ENCODE measurements at regions not wholly inside any gene's neighbourhood (a gene's known extent, or its start where the extent isn't known, plus 50 kb on each side); places are given as distances from the start of the nearest gene placed in this dataset.

DNA sequence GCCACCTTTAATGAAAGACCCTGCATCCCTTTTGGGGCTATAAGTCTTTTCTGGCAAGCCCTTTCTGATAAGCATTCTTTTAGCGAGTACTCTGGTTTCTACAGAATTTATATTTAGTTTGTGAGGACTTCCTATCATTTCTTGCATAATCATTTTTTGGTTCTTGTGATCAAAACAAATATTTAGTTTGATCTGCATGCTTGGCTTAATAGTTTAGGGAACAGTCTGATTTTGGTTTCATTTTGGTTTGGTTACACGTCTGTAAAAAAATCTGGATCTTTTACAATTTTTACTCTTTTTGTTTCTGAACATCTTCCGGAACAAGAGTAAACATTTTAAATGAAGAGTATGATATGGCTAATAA is 1074.4 kb downstream of the CDH9 start:
- DNase-seq, result no peak

DNA sequence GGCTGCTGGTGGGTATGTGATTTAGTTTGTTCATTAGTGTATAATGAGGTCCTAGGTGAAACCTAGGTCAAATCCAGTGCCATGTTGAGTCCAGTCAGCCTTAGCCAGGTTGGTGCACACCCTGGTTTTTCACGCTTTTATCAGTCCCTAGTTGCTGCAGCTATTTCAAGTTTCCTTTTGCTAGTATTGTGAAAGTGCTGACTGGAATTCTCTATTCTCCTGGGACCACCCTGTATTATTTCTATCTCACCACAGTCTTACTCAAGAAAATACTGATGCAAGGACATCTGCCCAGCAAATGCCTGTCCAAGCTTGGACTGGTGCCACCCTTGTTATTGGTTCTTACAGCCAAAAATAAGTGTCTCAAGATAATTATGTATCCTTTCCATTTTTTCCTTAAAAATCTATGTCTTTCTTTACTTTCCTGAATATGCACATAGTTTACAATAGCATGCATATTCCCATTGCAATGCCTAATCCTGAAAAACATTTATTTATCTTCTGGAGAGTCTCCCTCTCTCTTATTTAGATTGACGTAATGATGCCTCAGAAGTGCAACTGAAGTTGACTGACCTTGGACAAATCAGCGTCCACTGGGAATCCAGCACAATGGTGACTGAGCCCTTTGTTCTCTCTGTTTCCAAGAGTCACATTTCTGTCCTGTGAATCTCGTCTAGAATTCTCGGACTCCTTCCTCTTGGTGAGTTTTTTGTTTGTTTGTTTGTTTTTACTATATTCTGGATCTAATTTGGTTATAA is 1075.0 kb downstream of the CDH9 start:
- DNase-seq, result no peak

DNA sequence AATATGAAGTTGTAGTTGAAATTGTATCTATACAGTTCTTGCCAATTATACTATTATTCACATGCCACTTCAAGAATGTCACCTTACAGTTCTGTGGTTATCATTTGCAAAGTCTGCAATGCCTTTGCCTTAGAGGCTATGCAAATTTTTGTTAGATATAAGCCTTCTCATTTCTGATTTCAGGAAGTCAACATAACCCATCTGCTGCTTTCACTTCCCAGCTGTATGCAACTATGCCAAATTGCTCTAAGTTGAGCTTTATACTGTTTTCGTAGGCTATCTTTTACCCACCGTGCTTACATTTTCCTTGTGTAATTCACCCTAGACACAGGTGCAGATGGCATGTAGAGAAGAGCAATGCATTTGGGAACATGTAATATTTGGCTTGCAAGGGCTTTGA is 1083.0 kb downstream of the CDH9 start:
- no peak for DNase-seq

DNA sequence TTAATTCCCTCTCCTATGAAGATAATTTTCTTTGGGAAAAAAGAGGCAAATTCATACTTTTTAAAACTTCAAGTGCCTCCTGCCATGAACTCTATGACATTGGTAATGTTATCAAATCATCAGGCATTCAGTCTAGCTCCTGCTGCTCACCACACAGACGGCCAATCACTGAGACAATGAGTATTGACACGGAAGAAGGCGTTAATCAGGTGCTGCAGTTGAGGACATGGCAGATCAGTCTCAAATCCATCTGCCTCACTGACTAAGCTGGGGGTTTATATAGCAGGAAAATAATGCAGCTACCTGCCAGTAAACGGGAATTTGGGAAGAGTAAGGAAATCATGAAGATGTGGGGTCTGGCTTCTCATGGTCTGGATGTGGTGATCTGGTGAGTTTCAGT is 1087.7 kb downstream of the CDH9 start:
- no peak for DNase-seq

DNA sequence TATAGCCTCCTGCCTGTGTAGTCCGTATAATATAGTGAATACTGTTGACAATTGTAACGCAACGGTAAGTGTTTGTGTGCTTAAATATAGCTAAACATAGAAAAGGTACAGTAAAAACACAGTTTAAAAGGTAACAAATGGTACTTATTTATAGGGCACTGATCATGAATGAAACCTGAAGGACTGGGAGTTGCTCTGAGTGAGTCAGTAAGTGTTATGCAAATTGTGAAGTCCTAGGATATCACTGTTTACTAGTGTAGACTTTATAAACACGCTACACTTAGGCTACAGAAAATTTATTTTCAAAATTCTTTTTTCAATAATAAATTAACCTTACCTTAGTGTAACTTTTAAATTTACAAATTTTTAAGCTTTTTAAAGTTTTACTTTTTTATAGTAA is 1090.1 kb downstream of the CDH9 start:
- no peak for DNase-seq

DNA sequence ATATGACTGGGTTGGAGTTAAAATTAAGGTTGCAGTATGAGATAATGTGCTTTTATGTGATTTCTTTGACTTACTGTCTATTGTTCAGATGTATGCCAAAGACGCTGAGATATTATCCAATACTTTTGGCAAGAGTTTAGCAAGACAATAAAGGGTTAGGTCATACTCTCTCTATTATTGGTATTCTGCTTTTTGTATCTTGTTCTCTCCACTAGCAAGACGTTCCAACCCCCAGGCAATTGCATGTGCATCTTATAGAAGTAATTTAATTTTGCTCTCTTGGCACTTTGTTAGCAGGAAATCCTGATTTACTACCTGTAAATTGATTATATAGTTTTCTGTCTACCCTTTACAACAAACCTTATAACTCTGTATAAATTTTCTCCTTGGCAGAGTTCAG is 1093.6 kb downstream of the CDH9 start:
- no peak for DNase-seq

DNA sequence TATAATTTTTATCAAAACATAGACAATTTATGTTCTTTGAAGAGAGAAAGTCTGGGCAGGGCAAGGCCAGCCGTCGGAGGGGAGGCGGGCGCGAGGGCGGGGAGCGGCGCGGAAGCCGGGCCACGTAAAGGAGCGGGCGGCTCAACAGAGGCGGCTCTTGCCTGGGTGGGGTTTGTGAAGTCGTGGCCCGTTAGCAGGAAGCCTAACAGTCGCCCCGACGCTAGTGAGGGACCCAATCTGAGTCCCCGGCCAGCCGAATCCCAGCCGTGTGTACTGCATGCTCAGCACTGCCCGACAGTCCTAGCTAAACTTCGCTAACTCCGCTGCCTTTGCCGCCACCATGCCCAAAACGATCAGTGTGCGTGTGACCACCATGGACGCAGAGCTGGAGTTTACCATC is 1129.2 kb downstream of the CDH9 start:
- DNase-seq, result no peak

DNA sequence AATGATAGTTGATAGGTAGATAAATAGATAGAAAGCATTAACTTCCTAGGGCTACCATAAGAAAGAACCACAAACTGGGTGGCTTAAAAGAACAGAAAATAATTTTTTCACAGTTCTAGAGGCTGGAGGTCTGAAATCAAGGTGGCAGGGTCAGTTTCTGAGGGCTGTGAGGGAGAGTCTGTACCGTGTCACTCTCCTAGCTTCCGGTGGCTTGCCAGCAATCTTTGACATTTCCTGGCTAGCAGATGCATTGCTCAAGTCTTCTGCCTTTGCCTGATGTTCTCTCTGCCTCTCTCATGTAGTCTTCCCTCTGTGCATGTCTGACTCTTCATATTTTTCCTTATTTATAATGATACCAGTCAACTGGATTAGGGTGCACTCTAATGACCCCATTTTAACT is 1132.7 kb downstream of the CDH9 start:
- DNase-seq, result no peak

DNA sequence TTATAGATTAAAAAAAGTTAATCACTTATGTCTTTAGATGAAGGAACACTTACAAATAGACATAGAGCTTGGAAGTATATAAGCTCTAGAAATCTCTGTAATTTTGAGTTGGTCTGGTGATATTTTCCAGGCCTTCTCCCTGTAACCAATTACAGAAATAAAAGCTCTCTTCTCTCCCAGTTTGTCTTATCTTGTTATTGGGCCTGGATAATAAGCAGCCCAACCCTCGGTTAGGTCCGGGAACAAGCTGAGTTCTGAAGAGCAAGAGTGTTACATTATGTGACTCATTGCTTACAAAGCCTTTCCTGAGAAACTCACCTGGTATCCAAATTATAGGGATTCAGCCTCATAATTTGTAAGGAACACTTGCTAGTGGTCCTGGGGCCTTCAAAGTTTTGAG is 1146.2 kb downstream of the CDH9 start:
- DNase-seq, result no peak

DNA sequence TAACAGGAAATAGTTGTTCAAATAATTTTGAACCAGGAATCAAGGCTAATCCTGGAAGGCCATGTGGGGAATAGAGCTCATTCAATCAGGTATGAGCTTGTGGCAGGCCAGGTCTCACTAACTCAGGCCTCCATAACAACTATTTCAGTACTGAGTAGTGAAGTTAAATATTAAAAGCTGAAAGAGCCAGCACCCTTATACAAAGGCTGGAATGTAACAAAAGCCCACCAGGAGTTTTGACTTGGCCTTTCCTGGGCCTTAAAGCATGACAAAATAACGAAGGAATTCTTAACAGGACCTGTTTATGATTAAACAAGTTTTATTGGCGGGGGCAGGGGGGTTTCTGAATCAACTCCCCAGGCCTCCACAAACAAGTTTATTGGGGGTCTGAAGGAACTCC is 1146.7 kb downstream of the CDH9 start:
- DNase-seq, result no peak

DNA sequence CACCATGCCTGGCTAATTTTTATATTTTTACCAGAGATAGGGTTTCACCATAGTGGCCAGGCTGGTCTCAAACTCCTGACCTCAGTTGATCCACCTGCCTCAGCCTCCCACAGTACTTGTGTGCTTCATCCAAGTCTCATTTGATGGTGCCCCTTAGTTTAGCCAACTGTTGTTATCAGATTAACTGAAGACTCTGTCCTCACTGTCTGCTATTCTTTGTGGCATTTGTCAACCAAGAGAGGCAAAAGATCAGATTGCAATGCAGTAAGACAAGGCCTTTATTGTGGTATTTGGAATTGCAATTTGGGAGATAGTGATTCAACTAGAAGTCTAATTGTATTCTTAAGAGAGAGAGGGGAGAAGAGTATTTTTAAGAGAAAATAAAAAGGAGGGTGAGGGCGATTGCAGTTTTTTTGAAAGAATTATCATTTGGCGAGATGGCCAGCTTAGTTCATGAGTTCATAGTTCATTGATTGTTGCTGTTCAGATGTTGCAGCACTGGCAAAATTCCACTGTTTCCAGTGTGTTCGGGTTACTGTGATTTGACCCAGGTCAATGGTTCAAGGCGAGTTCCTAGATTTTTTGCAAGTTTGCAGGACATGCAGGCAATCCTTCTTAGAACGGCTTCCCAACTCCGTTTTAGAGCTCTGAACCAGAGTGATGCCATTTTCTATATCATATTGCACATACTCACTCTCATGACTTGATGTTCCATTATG is 1156.9 kb downstream of the CDH9 start:
- DNase-seq, result no peak

DNA sequence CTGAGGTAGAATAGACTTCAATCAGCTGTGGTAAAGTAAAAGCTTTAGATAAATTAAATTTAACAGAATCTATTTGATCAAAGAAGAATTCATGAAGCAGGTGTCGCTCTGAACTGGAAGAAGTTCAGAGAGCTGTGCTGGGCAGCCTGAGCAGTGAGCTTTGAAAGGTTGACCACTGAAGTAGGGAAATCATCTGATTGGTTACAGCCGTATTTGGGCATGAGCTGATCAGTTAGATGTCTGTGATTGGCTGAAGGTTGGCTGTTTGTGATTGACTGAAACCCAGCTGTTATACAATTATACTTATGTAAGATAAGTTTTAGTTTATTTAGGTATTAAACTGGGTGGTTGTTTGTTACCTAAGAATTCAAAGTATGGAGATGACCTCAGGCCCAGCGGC is 1174.6 kb downstream of the CDH9 start:
- DNase-seq, result no peak

DNA sequence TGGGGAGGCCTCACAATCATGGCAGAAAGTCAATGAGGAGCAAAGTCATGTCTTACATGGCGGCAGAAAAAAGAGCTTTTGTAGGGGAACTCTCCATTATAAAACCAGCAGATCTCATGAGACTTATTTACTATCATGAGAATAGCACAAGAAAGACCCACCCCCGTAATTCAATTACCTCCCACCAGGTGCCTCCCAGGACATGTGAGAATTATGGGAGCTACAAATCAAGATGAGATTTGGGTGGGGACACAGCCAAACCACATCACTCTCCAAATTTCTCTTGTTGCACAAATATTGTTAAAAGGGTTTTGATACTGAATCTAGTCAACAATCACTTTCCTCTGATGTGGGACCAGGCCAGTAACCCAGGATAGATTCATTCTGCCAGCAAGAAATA is 1176.1 kb downstream of the CDH9 start:
- DNase-seq, result no peak

DNA sequence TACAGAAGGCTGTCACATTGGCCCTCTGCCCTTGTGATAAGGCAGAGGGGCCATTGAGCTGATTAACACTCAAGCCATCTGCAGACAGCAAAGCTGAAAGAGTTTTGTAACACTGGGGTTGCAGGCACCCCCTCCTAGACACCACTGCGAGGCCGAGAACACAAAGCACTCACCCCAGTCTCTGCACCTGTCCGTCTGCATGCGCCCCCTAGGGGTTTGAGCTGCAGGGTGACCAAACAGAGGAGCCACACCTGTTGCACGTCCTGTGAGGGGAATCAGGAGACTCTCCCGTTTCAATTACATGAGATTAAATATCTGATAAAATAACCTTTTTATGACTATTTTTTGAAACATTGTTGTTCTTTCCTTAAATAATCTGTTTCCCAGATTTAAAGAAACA is 1180.4 kb downstream of the CDH9 start:
- DNase-seq, result no peak

DNA sequence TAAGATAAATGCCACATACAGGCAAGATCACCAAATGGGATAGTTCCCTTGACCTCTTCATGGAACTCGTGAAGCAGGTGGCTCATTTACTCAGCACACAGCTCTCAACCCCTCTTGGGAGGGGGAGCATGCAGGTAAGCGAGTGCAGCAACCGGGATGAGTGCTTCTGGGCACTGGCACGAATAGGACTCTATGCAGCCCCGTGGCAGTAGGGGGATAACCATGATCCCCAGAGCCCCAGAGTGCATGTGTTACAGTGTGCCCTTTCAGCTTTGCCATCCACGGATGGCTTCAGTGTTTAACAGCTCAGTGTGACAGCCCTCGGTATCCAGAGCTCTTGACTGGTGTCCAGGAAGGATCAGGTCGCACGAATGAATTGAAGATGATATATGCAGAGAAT is 1187.1 kb downstream of the CDH9 start:
- no peak for DNase-seq

DNA sequence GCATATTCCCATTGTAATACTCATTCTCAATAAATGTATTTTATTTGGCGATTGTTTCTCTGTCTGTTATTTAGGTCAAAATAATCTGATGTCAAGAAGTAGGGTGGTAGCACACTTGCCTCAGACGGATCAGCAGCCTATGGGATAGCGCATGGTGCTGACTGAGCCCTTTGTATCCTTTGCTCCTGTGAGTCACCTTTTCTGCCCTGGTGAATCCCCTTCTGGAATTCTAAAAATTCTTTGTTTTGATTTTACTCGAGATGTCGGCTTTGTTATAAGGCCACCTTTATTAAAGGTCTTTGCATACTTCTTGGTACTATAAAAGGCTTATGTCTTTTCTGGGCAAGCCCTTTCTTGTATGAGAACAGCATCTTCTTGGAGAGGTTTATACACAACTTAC is 1187.8 kb downstream of the CDH9 start:
- no peak for DNase-seq

DNA sequence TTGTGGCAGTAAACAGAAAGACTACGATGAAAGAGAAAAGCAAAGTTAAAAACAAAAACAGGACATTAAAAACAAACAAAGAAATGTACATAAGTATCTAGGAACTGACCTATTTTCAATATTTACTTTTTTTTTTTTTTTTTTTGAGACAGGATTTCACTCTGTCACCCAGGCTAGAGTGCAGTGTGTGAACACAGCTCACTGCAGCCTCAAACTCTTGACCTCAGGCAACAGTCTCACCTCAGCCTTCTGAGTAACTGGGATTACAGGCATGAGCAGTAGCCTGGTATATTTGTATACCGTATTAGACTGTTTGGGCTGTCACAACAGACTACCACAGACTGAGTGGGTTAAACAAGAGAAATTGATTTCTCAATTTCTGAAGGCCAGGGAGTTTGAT is 1189.1 kb downstream of the CDH9 start:
- DNase-seq, result no peak

DNA sequence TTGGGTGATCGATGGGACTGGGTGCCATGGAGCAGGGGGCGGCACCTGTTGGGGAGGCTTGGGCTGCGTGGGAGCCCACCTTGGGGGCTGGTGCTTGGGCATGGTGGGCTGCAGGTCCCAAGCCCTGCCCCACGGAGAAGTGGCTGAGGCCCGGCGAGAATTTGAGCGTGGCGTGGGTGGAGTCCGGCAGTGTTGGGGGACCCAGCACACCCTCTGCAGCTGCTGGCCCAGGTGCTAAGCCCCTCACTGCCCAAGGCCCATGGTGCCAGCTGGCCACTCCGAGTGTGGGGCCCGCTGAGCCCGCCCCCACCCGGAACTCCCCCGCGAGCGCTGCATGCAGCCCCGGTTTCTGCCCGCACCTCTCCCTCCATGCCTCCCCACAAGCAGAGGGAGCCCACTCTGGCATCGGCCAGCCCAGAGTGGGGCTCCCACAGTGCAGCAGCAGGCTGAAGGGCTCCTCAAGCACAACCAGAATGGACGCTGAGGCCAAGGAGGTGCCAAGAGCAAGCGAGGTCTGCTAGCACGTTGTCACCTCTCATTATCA is 1178.6 kb upstream of the CDH10 start:
- DNase-seq, result no peak
